KBM-7 (cell line): ENCODE measurements at regions not wholly inside any gene's neighbourhood (a gene's known extent, or its start where the extent isn't known, plus 50 kb on each side); places are given as distances from the start of the nearest gene placed in this dataset.

Source experiments
- DNase-seq: peaks from one replicate; pipeline ENCODE4 v3.0.0-alpha.2; 2015
- in situ Hi-C: fragments of 300-500 bp; cut with MboI; formaldehyde crosslinking; loops from 2 replicates; pipeline ENCODE4 v1.14.3; 2020; ENCODE audit warnings: low sequenced_read_pairs, low pct_unique_long_range_greater_than_20kb, mixed read lengths

DNA sequence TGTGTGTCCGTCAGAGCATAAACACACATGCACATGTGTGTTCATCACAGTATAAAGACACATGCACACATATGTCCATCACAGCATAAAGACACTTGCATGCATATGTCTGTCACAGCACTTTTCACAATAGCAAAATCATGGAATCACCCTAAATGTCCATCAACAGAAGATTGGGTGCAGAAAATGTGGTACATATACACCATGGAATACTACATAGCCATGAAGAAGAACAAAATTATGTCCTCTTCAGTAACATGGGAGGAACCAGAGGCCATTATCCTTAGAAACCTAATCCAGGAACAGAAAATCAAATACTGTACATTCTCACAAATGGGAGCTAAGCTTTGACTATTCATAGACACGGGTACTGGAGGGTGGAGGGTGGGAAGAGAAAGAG, 732.2 kb downstream of the GALR1 start:
- in situ Hi-C loops = no loop called here
- DNase-seq = no peak

GRCh38 chr18:77983270-77983669, 733.6 kb downstream of the GALR1 start:
- DNase-seq = no peak
- in situ Hi-C loops = no loop called here

DNA sequence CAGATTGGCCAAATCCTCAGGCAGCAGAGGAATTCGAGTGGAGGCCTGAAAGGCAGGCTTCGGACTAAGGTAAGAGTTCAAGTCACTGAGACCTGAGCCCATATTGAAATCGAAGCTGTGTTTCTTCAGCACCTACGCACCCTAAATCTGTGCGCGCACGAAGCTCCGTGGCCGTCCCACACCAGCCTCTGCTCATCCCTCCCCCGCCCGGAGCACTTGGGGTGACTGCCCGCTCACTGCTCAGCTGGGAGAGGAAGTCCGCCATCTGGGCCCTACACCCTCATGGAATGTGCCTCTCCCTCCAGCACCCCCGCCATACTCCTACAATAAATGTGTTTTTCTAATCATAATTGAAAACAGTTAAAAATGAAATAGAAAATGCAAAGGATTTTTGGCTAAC, 734.5 kb downstream of the GALR1 start:
- in situ Hi-C loops = no loop called here
- no peak for DNase-seq

- in situ Hi-C loops = no loop called here
These were observed 735.2 kb downstream of the GALR1 start for GRCh38 chr18:77984833-77985232.

DNA sequence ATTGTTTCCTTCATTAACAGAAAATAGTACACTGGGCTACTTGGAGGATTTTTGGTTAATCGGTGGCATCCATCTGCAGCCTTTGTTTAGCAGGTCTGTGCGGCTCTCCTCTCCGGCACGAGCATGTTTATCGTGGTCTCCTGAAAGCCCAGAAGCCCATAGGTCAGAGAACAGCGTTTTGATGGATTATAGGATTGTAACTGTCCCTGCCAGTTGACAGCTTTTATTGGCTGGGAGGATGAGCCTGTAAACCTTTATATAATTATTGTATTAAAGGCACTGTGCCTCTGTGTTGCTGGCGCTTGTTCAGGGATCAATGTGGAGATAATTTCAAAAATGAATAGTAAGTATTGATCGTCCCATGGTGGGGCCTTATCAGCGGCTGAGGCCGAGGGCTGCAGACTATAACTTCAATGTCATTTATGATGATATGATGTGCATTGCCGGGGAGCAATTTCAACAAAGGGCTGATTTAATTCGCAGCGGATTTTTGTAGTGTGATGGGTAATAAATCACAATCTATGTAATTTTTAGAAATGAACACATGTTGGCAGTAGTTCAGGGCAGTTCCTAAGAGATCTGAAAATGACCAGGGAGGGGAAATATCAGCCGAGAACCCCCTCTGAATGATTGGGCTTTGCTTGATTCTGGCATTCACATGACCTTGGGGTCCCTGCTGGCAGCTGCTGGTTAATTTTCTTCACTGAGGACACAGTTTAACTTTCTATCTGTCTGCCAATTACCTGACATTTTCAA, 736.1 kb downstream of the GALR1 start:
- in situ Hi-C loops = no loop called here
- no peak for DNase-seq

More at GRCh38 chr18:77984833-77985232, 735.2 kb downstream of the GALR1 start:
- no peak for DNase-seq

- in situ Hi-C loops = no loop called here
- DNase-seq = no peak
These were observed 740.5 kb downstream of the GALR1 start for GRCh38 chr18:77990131-77990530.

DNA sequence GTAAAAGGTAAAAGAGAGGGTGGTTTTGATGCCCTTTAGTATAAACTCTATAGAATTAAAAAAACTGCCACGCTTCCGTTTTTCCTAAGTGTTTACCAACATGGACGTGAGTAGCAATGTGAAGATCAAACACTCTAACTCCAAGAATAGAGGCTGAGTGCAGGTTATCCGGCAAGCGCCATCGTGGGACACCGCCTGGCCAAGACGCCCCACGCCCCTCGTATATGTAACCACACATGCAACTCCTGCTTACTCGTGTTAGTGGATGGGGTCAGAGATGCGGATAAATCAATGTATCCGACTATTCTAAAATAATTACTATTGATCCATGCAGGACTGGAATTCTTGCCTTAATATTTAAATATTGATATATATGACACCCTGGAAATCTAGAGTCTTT, 741.3 kb downstream of the GALR1 start:
- no peak for DNase-seq
- in situ Hi-C loops = no loop called here

- in situ Hi-C loops = no loop called here
- DNase-seq = no peak
These were observed 742.4 kb downstream of the GALR1 start for GRCh38 chr18:77992057-77992456.

- in situ Hi-C loops = no loop called here
- DNase-seq = no peak
These were observed 743.7 kb downstream of the GALR1 start for GRCh38 chr18:77993188-77993981.

DNA sequence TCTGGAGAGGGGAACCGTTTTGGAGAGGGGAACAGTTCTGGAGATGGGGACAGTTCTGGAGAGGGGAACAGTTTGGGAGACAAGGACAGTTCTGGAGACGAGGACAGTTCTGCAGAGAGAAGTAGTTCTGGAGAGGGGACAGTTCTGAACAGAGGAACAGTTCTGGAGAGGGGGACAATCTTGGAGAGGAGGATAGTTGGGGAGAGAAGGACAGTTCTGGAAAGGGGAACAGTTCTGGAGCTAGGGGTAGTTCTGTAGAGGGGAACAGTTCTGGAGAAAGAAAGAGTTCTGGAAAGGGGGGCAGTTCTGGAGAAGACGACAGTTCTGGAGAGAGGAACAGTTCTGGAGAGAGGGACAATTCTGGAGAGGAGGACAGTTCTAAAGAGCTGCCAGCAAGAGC, 745.9 kb downstream of the GALR1 start:
- in situ Hi-C loops = no loop called here

DNA sequence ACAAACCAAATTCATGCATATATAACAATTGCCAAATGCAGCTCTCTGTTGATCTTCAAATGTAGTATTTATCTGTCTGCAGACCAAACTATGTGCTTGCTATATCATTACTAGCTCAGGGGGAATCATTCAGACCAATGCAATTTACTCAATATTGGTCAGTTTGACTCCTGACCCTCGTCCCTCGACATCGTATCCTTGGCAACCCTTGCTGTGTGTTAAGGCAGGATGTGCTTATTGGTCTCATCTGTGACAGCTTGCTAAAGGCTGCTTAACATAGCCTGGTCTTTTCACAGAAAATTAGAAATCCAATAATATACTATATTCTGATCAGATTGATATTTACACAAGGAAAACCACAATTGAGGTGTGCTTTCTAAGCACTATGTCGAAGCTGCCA, 747.1 kb downstream of the GALR1 start:
- in situ Hi-C loops = no loop called here

More for the DNA sequence above, 745.9 kb downstream of the GALR1 start:
- no peak for DNase-seq

GRCh38 chr18:78001811-78002210, 752.2 kb downstream of the GALR1 start:
- DNase-seq = no peak
- in situ Hi-C loops = no loop called here

More for the DNA sequence above, 747.1 kb downstream of the GALR1 start:
- no peak for DNase-seq

GRCh38 chr18:78006006-78006773, 756.5 kb downstream of the GALR1 start:
- in situ Hi-C loops = no loop called here

GRCh38 chr18:78006774-78007260, 757.2 kb downstream of the GALR1 start:
- in situ Hi-C loops = no loop called here
- no peak for DNase-seq

More at GRCh38 chr18:78006006-78006773, 756.5 kb downstream of the GALR1 start:
- DNase-seq = no peak

GRCh38 chr18:78010363-78010762, 760.7 kb downstream of the GALR1 start:
- in situ Hi-C loops = no loop called here

DNA sequence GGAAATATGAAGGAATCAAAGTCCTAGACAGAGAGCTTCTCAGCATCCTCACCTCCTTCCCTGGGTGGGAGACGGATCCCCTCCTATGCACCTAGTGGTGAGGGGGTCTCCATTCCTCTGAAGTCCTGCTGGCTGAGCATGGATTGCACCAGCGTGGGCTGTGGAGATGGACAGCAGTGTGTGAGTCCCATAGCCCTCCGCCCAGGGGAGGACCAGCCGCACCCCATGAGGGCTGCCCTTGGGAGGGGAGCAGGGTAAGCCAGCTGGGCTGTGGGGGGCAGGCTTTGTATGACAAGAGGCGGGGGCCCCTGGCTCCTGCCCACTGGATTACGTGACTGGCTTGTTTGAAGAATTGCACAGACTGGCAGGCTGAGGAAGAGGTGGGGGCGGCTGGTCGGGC, 768.2 kb downstream of the GALR1 start:
- no peak for DNase-seq
- in situ Hi-C loops = no loop called here

More at GRCh38 chr18:78010363-78010762, 760.7 kb downstream of the GALR1 start:
- DNase-seq = no peak

DNA sequence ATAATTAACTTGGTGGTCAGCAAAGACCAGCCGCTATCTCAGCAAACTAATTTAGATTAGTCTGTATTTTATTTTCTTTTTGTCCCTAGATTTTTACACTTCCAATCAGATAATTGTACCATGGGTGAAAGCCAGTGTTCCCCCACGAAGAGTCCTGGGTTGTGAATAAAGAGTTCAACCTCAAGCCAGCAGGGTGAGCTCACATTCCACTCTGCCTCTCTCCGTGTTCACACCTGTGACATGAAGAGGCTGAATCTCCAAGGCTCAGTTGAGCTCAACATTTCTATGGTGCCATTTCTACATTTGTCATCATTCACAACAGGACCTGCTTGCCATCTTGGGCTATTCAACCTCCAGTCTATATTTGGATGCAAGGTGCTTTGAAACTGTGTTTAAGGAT, 771.5 kb downstream of the GALR1 start:
- no peak for DNase-seq
- in situ Hi-C loops = no loop called here

DNA sequence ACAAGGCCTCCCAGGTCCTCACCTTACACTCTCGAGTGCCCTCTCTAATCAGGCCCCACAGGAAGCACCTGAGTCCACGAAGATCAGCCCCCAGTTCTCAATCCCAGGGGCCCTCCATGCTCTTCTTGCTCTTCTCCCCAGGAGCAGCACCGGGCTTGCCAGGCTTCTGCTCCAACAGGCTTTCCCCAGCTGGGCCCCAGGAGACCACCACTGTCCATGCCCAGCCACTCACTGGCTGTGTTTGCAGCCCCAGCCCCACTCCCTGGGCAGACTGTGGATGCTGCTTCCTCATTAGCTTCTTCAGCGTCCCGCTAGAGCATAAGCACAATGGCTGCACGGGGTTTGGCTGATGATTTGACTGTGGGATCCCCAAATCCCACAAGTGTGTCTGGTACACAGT, 781.9 kb downstream of the GALR1 start:
- DNase-seq = no peak
- in situ Hi-C loops = no loop called here

DNA sequence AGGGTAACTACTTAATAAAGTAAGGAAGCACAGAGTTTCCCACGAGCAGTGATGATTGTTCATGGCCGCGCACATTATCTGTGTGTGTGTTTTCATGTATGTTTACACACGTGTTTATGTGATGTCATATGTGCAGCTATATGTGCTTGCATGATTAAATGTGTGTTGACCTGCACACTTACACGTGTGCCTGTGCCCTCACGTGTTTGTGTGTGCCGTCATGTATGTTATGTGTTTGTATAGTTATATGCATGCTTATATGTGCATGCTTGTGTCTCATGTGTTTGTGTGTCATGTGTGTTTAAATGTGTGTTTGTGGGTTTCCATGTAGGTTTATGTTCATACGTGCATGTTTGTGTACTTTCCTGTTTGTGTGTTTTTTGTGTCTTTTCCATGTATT, 782.3 kb downstream of the GALR1 start:
- DNase-seq = no peak
- in situ Hi-C loops = no loop called here

- in situ Hi-C loops = no loop called here
These were observed 782.9 kb downstream of the GALR1 start for GRCh38 chr18:78032574-78032973.

More at GRCh38 chr18:78032574-78032973, 782.9 kb downstream of the GALR1 start:
- no peak for DNase-seq
